HG02610 (cell line): ENCODE measurements at regions not wholly inside any gene's neighbourhood (a gene's known extent, or its start where the extent isn't known, plus 50 kb on each side); places are given as distances from the start of the nearest gene placed in this dataset.
"Not testable (repeated sequence)": the region's sequence is repeated elsewhere in the genome, so short reads cannot be mapped to it uniquely, and the experiment has no call there.

Experiments used
- ATAC-seq: cut with Tn5 transposase; IDR thresholded peaks from one replicate; pipeline ENCODE4 v1.9.1; 2021; ENCODE audit warnings: mild to moderate bottlenecking, moderate library complexity; ENCODE audit not compliant: unreplicated experiment

DNA sequence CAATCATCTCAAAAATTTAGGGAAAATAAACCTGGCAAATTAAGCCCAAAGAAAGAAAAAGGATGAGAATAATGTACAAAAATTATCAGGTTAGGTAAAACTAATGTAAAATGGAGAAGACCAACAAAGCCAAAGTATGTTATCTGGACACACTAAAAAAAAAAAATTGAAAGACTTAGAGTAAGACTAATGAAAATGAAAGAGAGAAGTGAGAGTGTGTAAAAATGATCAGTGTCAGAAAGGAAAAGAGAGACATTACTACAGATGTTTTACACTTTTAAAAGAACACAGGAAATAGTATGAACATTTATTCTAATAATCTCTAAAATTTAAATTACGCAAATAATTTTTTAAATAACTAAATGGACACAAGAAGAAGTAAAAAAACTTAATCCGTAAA is 573.3 kb upstream of the NR2F2 start:
- ATAC-seq: no peak

DNA sequence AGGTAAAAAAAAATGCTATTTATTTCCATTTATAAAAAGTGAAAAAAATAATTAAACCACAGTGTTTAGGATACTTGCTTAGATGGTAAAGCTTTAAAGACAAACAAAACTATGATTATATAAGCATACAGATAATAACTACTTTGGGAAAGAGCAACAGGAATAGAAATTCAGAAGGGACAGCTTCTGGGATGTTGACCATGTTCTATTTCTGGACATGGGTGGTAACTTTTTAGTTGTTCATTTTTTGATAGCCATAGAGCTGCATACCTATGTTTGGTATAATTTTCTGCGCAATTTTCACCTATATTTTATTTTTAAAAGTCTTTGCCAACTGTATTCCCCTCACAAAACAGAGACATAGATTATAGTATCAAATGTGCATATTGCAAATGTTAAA is 572.0 kb upstream of the NR2F2 start:
- ATAC-seq: no peak

DNA sequence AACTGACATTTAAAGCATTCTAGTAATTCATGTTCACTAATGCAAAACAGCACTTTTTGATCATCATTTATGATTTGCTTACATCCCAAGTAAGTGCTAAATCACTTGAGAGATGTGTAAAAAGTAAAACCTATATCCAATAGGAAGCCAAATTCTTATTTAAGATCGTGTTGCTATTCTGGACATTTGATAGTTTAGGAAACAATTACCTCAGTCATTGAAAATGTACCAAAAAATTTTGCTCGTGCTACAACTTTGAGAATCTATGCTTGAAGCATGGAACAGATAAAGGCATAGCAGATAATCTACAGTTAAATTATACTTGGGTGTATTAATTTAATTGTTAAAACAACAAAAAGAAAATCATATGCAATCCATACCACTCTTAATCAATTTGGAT is 571.6 kb upstream of the NR2F2 start:
- ATAC-seq: no peak

DNA sequence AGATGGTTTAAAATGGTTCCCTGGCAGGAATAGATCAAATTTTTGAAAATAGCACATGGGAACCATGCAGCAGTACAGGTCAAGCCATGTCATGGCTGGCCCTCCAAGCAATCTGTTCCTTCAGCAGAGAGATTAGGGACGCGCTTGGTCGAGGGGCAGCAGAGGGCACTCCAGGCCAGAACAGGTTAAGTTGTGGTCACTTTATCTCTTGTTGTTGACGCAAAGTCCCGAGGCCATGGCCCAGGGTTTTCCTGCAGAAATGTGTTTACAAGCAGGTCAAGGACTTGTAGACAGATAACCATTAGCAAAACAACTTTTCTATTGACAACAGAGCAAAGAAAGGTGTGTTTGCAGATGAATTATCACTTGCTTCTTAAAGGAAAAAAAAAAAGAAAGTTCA is 570.0 kb upstream of the NR2F2 start:
- ATAC-seq: no peak

DNA sequence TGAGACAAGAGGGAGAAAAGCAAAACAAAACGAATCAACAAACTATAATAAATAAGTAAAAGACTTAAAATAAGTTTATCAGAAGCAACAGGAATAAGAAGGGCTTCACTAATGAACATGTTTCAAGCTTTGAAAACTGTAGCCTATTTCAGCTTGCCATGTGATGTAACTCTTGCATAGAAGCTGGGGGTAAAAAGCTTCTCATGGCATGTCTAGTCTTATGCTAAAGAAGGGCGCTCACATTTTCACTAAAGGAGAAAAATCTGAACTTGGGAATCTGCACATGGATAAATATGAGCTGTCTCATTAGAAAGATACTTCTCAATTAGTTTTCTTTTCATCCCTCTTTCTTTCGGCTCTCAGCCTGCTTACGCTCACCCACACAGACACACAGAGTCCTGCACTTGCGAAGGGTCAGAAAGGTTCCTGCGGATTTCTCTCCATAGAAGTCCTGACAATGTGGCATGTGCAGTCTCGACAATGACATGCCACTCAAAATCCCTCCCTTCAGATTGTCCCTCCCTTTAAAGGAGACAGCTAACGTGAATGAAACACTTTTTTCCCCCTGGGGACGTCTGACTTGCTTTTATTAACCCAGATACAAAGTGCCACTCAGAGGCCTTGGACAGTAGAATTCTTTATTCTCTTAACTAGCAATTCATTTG is 568.9 kb upstream of the NR2F2 start:
- no peak for ATAC-seq

DNA sequence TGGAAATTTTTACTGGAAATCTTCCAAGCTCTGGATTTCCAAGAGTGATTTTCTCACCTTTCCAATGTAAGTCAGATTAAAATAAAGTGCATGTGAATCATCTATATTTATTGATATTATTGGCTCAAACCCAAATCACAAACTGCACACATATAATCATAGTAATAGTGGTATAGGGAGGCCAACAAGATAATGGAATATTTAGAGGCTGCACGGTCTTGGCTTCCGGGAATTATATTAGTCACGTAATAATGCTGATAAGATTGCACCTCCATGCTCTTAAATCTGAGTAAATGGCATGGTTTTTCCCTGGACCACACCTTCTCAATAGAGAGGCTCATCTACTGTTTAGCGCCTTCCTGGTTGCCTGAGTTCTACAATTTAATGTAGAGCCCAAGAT is 567.1 kb upstream of the NR2F2 start:
- ATAC-seq: no peak

DNA sequence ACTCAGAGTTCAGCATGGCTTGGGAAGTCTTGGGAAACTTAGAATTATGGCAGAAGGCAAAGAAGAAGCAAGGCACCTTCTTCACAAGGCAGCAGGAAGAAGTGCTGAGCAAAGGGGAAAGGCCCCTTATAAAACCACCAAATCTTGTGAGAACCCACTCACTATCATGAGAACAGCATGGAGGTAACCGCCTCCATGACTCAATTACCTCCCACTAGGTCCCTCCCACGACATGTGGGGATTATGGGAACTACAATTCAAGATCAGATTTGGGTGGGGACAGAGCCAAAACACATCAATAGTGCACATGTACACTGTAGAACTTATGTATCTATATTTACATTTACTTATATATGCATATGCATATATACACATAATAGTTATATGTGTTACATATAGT is 565.3 kb upstream of the NR2F2 start:
- ATAC-seq: no peak

DNA sequence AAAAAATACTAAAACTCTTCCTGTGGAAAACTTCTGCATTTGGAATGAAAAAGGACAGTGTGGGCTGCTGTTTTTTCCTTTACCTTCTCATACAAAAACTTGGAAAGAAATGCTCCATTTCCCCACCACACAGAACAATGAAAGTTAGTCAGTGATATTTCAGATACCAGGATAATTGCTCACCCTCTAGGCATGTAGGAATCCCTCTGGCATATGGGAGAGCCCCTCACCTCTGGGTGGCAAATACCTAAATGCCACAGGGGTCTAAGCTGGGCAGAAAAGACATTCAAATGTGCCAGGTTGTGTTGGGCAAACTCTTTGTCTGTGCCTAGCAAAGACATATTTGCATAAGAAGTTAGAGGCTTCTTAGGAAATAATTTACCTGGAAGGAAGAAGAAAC is 560.3 kb upstream of the NR2F2 start:
- ATAC-seq: no peak

DNA sequence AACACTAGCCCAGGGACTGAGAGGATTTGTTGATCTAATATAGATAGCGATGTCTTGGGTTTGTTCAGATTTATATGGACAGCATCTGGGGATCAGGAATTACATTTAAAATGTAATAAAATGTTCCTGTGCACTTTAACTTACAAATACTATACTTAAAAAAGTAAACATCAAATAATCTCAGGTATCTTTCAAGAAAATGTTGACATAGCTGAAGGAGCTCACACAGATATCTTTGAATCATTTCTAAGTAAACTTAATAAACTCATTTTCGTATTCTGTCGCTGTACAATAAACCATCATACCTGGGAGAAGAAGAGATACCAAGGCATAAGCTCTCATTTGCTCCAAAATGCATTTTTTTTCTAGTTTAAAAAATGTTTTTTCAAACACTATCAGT is 557.5 kb upstream of the NR2F2 start:
- ATAC-seq: no peak

DNA sequence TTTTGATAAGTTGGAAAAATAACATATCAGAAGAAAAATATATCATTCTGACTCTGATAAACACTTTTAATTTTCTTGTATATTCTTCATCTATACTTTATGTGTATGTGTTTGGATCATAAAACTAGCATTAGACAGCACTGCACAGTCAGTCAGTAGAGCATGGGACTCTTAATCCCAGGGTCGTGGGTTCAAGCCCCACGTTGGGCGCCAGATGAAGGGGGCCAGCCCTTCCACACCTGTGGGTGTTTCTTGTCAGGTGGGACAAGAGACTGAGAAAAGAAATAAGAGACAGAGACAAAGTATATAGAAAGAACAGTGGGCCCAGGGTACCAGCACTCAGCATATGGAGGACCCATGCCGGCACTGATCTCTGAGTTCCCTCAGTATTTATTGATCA is 546.0 kb upstream of the NR2F2 start:
- ATAC-seq: no peak

DNA sequence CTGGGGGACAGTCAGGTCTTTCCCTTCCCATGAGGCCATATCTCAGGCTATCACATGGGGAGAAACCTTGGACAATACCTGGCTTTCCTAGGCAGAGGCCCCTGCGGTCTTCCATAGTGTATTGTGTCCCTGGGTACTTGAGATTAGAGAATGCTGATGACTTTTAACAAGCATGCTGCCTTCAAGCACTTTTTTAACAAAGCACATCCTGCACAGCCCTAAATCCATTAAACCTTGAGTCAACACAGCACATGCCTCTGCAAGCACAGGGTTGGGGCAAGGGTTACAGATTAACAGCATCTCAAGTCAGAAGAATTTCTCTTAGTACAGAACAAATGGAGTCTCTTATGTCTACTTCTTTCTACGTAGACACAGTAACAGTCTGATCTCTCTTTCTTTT is 545.2 kb upstream of the NR2F2 start:
- ATAC-seq: not testable (repeated sequence)

DNA sequence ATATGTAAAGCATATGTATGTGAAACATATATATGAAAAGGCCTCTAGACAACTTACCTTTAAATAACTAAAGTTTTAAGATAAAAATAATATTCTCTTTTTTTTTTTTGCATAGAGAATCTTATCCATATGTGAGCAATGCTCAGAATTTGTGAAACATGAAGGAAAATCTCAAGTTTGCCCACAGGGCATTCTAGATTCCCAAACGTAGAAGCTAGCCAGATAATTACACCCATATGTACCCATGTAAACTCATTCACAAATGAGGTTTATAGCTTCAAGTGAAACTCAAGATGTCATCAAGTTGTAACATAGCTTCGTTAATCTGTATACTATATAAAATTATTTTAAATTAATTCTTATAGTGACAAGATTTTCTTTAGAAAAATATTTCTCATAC is 537.3 kb upstream of the NR2F2 start:
- ATAC-seq: no peak

DNA sequence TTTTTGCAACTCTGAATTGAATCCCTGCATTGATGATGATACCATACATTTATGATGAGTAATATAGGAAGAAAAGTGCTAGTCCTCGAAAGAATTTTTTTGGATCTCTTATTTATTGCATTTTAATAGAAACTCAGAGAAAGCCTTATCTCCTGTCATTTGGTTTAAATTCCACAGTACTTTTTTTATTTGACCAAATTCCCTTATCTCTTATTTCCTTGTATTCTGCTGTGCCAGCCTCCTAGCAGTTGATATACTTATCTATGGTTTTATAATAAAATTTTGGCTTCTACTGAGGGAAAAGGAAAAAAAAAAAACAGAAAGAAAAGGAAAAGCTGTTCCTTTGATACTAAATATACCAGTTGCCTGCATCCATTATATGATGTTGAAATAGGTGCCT is 535.1 kb upstream of the NR2F2 start:
- ATAC-seq: no peak

DNA sequence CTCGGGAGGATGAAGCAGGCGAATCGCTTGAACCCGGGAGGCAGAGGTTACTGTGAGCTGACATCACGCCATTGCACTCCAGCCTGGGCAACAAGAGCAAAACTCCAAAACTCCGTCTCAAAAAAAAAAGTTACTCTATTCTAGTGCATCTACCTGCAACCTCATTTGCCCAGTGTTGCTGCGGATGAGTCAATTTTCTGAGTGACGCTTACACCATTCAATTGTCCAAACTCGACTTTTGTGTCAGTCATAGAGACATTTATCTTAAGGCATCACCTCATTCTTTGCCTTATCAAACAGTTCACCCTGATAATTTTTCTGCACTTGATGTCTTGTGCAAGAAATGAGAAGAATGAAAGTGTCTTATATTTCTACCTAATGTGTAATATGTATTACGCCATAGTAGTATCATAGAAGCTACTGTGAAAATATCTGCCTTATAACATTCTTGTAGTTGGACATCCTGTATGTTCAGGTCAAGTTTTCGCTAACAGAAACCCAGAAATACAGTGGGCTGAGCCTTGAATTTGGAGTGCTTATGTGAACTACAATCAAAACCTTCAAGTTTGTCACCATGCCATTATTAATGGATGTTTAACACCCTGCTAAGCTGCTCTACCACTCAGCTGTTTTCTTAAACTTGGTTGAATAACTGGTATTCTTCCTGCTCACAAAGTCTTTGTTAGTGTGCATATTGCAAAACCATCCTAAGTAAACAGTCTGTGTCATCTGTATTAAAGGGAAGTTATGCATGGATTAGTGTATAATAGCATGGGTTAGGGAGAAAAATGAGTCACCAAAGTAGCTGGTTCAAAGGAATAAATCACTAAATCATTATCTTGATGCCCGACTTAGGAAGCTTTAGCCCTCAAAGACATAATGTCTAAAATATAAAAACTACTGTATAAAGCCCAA is 531.0 kb upstream of the NR2F2 start:
- ATAC-seq: no peak

DNA sequence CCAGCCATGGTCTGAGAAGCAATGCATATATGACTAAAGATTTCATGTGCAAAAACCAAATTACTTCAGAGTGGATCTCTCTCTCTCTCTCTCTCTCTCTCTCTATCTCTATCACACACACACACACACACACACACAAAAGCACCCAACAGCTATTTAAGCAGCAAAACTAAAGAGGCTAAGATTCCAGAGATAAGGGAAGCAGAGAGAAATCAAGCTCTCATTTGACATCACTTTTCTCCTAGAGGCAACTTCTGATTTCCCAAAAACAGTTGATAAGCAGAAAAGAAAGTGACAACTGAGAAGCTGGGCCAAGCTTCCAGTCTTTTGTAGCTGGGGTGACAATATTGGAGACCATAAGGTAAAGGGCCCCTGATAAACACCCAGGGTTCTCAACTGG is 526.0 kb upstream of the NR2F2 start:
- no peak for ATAC-seq

DNA sequence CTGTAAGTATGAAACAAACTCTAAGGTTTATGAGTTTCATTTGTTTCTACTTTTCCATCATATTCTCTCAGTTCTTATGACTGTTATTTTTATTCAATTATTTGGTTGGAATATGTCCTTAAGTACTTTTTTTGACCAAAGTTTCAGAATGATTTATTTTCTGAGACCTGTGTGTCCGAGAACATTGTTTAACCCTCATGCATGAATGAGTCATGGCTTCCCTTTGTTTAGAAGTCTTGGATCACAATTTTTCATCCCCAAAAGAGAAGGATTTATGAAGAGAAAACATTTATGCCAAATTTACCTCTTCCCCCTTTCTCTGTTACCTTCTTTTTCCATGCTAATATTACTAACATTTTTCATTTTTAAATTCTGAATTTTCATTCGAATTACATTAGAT is 518.0 kb upstream of the NR2F2 start:
- ATAC-seq: no peak

DNA sequence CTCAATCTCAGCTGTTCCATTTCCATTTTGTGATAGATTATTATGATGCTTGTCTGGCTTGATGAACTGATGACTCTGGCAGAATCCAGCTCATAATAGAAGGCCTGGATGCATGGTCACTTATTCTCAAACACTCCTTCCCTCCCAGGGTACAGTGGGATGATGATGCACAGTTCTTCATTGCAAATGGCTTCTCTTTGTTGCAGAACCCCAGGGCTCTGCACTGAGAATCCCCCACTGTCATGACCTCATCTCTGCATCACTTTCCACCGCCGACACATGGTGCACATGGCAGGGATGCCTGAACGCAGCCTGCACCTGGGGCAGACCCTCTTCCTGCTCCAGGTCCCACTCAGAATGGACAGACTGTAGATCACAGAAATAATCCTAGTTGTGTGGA is 515.6 kb upstream of the NR2F2 start:
- no peak for ATAC-seq

DNA sequence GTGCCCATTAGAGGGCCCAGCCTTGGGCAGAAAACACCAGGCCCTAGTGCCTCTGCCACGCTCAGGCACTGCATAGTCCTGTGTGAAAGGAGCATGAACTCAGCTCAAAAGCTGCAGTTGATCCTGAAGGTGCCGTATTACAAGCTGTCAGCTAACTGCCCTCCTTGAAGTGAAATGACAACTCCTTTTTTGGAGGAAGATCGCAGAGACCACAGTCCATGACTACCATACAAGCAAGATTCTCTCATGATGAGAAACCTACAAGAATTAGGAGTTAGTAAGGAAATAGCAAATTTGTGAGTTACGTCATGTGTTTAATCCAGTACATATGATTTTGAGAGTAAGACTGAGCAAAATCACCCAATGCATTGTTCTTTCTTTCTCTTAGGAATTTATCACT is 513.9 kb upstream of the NR2F2 start:
- no peak for ATAC-seq

DNA sequence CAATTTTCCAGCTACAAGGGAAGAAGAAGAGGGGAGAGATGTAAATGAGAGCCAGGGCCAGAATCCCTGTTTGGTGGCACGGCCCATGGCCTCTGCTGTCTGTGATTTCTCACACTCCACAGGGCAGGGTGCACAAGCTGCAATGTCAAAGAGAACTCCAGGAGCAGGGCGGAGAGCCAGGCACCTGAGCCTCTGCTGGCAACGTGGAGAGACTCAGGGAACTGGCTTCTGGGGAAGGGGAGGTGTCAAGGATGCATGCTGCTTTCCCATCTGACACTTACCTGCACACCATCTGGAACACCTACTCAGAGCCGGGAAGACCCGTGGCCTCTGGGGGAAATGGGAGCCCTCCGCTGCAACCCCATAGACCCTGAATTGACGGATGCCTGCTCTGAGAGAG is 507.5 kb upstream of the NR2F2 start:
- ATAC-seq: no peak

DNA sequence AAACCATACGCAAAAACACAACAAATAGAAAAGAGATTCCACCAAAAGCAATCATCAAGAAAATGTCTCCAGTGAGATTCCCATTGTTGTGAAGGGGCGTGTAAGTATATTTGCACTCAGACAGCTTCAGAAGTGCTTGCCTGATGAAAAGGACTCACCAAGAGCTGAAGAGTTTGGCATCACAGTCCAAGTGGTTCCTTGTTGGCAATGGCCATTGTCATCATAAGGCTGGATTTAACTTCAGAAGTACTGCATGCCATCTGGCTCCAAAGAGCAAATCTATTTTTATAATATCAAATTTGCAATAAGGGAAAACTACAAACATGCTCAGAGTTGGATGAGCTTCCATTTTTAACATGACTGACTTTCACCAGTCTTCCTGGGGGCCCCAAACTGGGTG is 505.3 kb upstream of the NR2F2 start:
- no peak for ATAC-seq

DNA sequence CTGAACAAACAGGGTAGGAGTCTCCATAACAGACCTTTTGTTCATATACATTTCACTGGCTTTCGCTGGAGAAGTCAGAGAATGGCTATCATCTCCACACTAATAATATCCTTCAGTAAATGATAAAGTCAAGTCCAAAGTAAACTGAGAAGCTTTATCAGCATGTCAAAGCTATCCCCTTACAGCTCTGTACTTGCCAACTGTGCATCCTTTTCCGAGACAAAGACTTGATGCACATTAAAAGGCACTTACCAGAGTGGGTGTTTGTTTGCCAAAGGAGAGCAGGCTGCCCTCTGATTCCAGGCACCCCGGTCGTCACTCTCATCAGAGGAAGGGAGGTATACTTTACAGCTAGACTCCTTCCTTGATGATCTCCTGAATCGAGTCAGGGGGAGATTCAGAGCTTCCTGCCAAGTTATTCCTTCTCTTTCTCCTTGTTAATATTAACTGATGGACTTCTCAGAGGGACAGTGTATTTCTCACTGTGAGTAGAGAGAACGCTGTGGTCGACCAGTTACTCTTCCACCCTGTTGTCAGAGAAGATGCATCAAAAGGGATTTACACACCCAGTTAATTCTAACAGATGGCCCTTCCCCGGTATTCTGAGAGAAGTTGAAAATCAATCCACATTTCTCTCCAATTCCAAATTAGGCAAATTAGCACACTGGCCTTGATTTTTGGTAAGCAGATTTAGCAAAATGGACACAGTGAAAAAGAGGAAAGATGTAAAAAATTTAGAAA is 504.7 kb upstream of the NR2F2 start:
- ATAC-seq: no peak
